NCI-H2081 treated with DMSO at 0.1 percent for 48 hours (cell line): ENCODE measurements at regions not wholly inside any gene's neighbourhood (a gene's known extent, or its start where the extent isn't known, plus 50 kb on each side); places are given as distances from the start of the nearest gene placed in this dataset.
"Not testable (repeated sequence)": the region's sequence is repeated elsewhere in the genome, so short reads cannot be mapped to it uniquely, and the experiment has no call there.

ENCODE experiments used
- DNase-seq: peaks from one replicate; lab custom pipeline; 2025; lab: John Stamatoyannopoulos, UW

GRCh38 chr22:48429446-48430020, 1398.1 kb downstream of the BRD1 start:
- DNase-seq: no peak

GRCh38 chr22:48428631-48429371, 1398.9 kb downstream of the BRD1 start:
- DNase-seq: no peak

GRCh38 chr22:48427731-48428211, 1399.9 kb downstream of the BRD1 start:
- DNase-seq: no peak

GRCh38 chr22:48426466-48427380, 1401.0 kb downstream of the BRD1 start:
- no peak for DNase-seq

GRCh38 chr22:48425641-48426040, 1402.0 kb downstream of the BRD1 start:
- no peak for DNase-seq

- DNase-seq: no peak
These were observed 1402.6 kb downstream of the BRD1 start for GRCh38 chr22:48425091-48425506.

- no peak for DNase-seq
These were observed 1403.0 kb downstream of the BRD1 start for GRCh38 chr22:48424661-48425060.

- DNase-seq: no peak
These were observed 1403.5 kb downstream of the BRD1 start for GRCh38 chr22:48424201-48424627.

- DNase-seq: no peak
These were observed 1404.2 kb downstream of the BRD1 start for GRCh38 chr22:48423481-48423911.

- no peak for DNase-seq
These were observed 1404.7 kb downstream of the BRD1 start for GRCh38 chr22:48422900-48423480.

- no peak for DNase-seq
These were observed 1408.8 kb downstream of the BRD1 start for GRCh38 chr22:48418831-48419230.

- no peak for DNase-seq
These were observed 1410.2 kb downstream of the BRD1 start for GRCh38 chr22:48417225-48418070.

- DNase-seq: no peak
These were observed 1411.1 kb downstream of the BRD1 start for GRCh38 chr22:48416396-48417224.

GRCh38 chr22:48415520-48415919, 1412.2 kb downstream of the BRD1 start:
- no peak for DNase-seq

GRCh38 chr22:48414651-48415050, 1413.0 kb downstream of the BRD1 start:
- no peak for DNase-seq

- not testable (repeated sequence) for DNase-seq
These were observed 1414.7 kb downstream of the BRD1 start for GRCh38 chr22:48412931-48413330.

- DNase-seq: no peak
These were observed 1417.1 kb downstream of the BRD1 start for GRCh38 chr22:48410536-48410935.

- DNase-seq: no peak
These were observed 1420.3 kb downstream of the BRD1 start for GRCh38 chr22:48407256-48407955.

GRCh38 chr22:48406161-48406560, 1421.5 kb downstream of the BRD1 start:
- DNase-seq: no peak

- DNase-seq: no peak
These were observed 1421.9 kb downstream of the BRD1 start for GRCh38 chr22:48405741-48406140.
